ENCODE measurements at regions not wholly inside any gene's neighbourhood (a gene's known extent, or its start where the extent isn't known, plus 50 kb on each side); places are given as distances from the start of the nearest gene placed in this dataset.

DNA sequence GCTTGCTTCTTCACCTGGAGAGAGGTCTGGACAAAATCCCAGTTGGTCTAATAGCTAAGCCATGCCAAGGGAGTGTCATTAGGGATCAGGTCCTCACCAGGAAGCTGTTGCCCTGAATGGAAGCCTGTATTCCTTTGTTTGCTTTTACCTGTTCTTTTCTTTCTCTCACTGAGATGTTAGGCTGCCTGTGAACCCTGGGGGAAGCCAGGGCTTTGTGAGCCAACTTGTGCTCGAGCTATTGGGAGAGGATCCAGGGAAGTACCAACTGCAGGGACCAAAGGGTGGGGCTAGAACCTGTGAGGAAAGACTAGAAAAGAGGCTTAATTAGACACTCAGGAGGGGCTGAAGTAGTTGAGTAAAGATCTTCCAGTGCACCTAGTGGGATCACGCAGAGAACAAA lies 451.2 kb upstream of the TLE4 start:
- 58% methylated on average over 2 of the region's 2 CpGs for WGBS (ENCODE audit: insufficient coverage)
- Histone ChIP-seq H3K27ac (ENCODE audit: insufficient read depth in 1 of 2, low read depth in 1 of 2, low read length in 2 of 2, poor library complexity in 1 of 2, severe bottlenecking in 2 of 2) (no peak overlapping the region), H3K36me3 (ENCODE audit: control insufficient read depth in 4 of 4, insufficient read depth in 4 of 4, low read length in 3 of 4) (no peaks in the 10 kb centered on the region), H3K9me3 (ENCODE audit: control extremely low read depth in 1 of 5, control insufficient read depth in 4 of 5, insufficient read depth in 2 of 5, low read depth in 1 of 5, low read length in 4 of 5) (no peaks in the 10 kb centered on the region), H3K4me1 (ENCODE audit: control extremely low read depth in 1 of 4, control insufficient read depth in 4 of 4, insufficient read depth in 4 of 4, low read length in 3 of 4) (no peaks in the 10 kb centered on the region), H3K4me3 (ENCODE audit: control insufficient read depth in 1 of 7, extremely low read depth in 1 of 7, insufficient read depth in 4 of 7, low read depth in 2 of 7, low read length in 6 of 7) (no peak overlapping the region), H3K27me3 (replicated peaks in 2 of 5; ENCODE audit: control insufficient read depth in 4 of 5, insufficient read depth in 5 of 5, low read length in 4 of 5) (no peaks in the 10 kb centered on the region)
- DNase-seq, result no peak
- CTCF ChIA-PET, result no interaction called here
- POLR2A ChIA-PET, result interaction anchor here (0.6 kb wide), 1 partner anchor 147 kb away, joined by 3 read pairs; no protein-coding TSS in a partner anchor

DNA sequence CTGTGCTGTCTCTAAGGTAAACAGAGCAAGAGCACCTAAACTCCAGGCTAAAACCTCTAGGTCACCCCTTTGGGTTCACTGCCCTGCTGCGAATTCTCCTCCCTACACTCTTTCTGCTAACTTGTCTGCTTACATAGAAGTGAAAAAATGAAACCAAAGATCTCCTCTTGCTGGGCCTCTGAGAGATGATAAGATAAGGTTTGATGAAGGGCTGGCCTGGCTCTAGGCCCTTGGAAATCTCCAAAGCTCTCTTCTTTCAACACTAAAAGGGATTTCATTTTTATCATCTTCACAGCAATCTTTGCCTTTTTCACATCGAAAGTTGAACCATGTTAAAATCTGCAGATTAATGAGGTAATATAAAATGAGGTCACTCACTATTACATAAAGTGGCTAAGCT lies 450.8 kb upstream of the TLE4 start:
- Histone ChIP-seq H3K27ac (ENCODE audit: insufficient read depth in 1 of 2, low read depth in 1 of 2, low read length in 2 of 2, poor library complexity in 1 of 2, severe bottlenecking in 2 of 2) (no peak overlapping the region), H3K4me3 (ENCODE audit: control insufficient read depth in 1 of 7, extremely low read depth in 1 of 7, insufficient read depth in 4 of 7, low read depth in 2 of 7, low read length in 6 of 7) (no peak overlapping the region), H3K9me3 (ENCODE audit: control extremely low read depth in 1 of 5, control insufficient read depth in 4 of 5, insufficient read depth in 2 of 5, low read depth in 1 of 5, low read length in 4 of 5) (no peaks in the 10 kb centered on the region), H3K4me1 (ENCODE audit: control extremely low read depth in 1 of 4, control insufficient read depth in 4 of 4, insufficient read depth in 4 of 4, low read length in 3 of 4) (no peaks in the 10 kb centered on the region), H3K27me3 (replicated peaks in 2 of 5; ENCODE audit: control insufficient read depth in 4 of 5, insufficient read depth in 5 of 5, low read length in 4 of 5) (no peaks in the 10 kb centered on the region), H3K36me3 (ENCODE audit: control insufficient read depth in 4 of 4, insufficient read depth in 4 of 4, low read length in 3 of 4) (no peaks in the 10 kb centered on the region)
- DNase-seq, result no peak
- no CpG with 5 or more reads among the region's 2 CpGs for WGBS (ENCODE audit: insufficient coverage)
- ChIA-PET POLR2A (no interaction called here), CTCF (no interaction called here)

GRCh38 chr9:79123415-79123814 lies 448.4 kb upstream of the TLE4 start:
- H3K27me3 ChIP-seq (replicated peaks in 2 of 5; ENCODE audit: control insufficient read depth in 4 of 5, insufficient read depth in 5 of 5, low read length in 4 of 5), result no peaks in the 10 kb centered on the region
- WGBS (ENCODE audit: insufficient coverage), result 93% methylated on average over 3 of the region's 4 CpGs
- H3K9me3 ChIP-seq (ENCODE audit: control extremely low read depth in 1 of 5, control insufficient read depth in 4 of 5, insufficient read depth in 2 of 5, low read depth in 1 of 5, low read length in 4 of 5), result no peaks in the 10 kb centered on the region
- no peak overlapping the region for H3K27ac ChIP-seq (ENCODE audit: insufficient read depth in 1 of 2, low read depth in 1 of 2, low read length in 2 of 2, poor library complexity in 1 of 2, severe bottlenecking in 2 of 2)
- H3K36me3 ChIP-seq (ENCODE audit: control insufficient read depth in 4 of 4, insufficient read depth in 4 of 4, low read length in 3 of 4), result no peaks in the 10 kb centered on the region
- DNase-seq, result no peak
- CTCF ChIA-PET, result no interaction called here
- H3K4me1 ChIP-seq (ENCODE audit: control extremely low read depth in 1 of 4, control insufficient read depth in 4 of 4, insufficient read depth in 4 of 4, low read length in 3 of 4), result no peaks in the 10 kb centered on the region
- no peak overlapping the region for H3K4me3 ChIP-seq (ENCODE audit: control insufficient read depth in 1 of 7, extremely low read depth in 1 of 7, insufficient read depth in 4 of 7, low read depth in 2 of 7, low read length in 6 of 7)
- POLR2A ChIA-PET, result no interaction called here

- Histone ChIP-seq H3K9me3 (ENCODE audit: control extremely low read depth in 1 of 5, control insufficient read depth in 4 of 5, insufficient read depth in 2 of 5, low read depth in 1 of 5, low read length in 4 of 5) (no peaks in the 10 kb centered on the region), H3K4me1 (ENCODE audit: control extremely low read depth in 1 of 4, control insufficient read depth in 4 of 4, insufficient read depth in 4 of 4, low read length in 3 of 4) (no peaks in the 10 kb centered on the region), H3K27me3 (replicated peaks in 2 of 5; ENCODE audit: control insufficient read depth in 4 of 5, insufficient read depth in 5 of 5, low read length in 4 of 5) (no peaks in the 10 kb centered on the region), H3K36me3 (ENCODE audit: control insufficient read depth in 4 of 4, insufficient read depth in 4 of 4, low read length in 3 of 4) (no peaks in the 10 kb centered on the region), H3K27ac (ENCODE audit: insufficient read depth in 1 of 2, low read depth in 1 of 2, low read length in 2 of 2, poor library complexity in 1 of 2, severe bottlenecking in 2 of 2) (no peak overlapping the region), H3K4me3 (ENCODE audit: control insufficient read depth in 1 of 7, extremely low read depth in 1 of 7, insufficient read depth in 4 of 7, low read depth in 2 of 7, low read length in 6 of 7) (no peak overlapping the region)
- ChIA-PET POLR2A (no interaction called here), CTCF (interaction anchor here (0.9 to 3.8 kb wide), 2 partner anchors 11 to 528 kb away, joined by 3 to 16 read pairs; no protein-coding TSS in a partner anchor)
- WGBS (ENCODE audit: insufficient coverage), result 72% methylated on average over 3 of the region's 4 CpGs
- no peak for DNase-seq
These were observed 444.1 kb upstream of the TLE4 start for GRCh38 chr9:79127661-79128060.

DNA sequence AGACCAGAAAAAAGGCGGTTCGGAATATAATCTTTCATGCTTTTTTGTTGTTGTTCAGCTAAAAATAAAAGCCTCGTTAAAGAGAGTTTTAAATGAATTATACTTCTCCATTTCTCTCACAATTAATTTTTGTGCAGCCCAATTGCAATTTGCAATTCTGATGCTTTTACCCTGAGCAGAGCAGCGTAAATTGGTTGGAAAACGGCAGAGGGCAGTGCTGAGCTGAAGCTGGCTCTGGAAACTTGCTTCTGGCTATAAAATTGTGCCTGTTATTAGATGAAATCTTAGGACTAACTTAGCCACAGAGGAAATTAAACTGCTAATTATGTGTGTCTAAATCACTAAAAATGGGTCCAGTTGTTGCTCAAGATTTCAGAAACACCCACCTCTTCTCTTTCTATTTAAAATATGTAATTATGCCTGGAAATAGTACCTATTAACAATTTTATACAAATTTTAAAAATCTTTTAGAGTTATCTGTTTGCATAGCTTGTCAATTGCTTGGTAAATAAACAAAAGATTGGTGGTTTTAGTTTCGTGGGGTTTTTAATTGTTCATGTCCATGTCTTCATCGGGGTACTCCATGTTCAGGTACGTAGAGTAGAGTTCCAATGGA lies 441.8 kb upstream of the TLE4 start:
- no peaks in the 10 kb centered on the region for H3K4me1 ChIP-seq (ENCODE audit: control extremely low read depth in 1 of 4, control insufficient read depth in 4 of 4, insufficient read depth in 4 of 4, low read length in 3 of 4)
- H3K27ac ChIP-seq (ENCODE audit: insufficient read depth in 1 of 2, low read depth in 1 of 2, low read length in 2 of 2, poor library complexity in 1 of 2, severe bottlenecking in 2 of 2), result no peak overlapping the region
- no peaks in the 10 kb centered on the region for H3K27me3 ChIP-seq (replicated peaks in 2 of 5; ENCODE audit: control insufficient read depth in 4 of 5, insufficient read depth in 5 of 5, low read length in 4 of 5)
- no peaks in the 10 kb centered on the region for H3K9me3 ChIP-seq (ENCODE audit: control extremely low read depth in 1 of 5, control insufficient read depth in 4 of 5, insufficient read depth in 2 of 5, low read depth in 1 of 5, low read length in 4 of 5)
- ChIA-PET CTCF (interaction anchor here (0.6 to 3.8 kb wide), 10 partner anchors 9 to 1044 kb away, joined by 3 to 16 read pairs (median 3); no protein-coding TSS in a partner anchor), POLR2A (no interaction called here)
- WGBS (ENCODE audit: insufficient coverage), result 45% methylated on average over 4 of the region's 8 CpGs
- no peak overlapping the region for H3K4me3 ChIP-seq (ENCODE audit: control insufficient read depth in 1 of 7, extremely low read depth in 1 of 7, insufficient read depth in 4 of 7, low read depth in 2 of 7, low read length in 6 of 7)
- peak; percentile 28 to 69 (median 57) for DNase-seq
- H3K36me3 ChIP-seq (ENCODE audit: control insufficient read depth in 4 of 4, insufficient read depth in 4 of 4, low read length in 3 of 4), result no peaks in the 10 kb centered on the region

DNA sequence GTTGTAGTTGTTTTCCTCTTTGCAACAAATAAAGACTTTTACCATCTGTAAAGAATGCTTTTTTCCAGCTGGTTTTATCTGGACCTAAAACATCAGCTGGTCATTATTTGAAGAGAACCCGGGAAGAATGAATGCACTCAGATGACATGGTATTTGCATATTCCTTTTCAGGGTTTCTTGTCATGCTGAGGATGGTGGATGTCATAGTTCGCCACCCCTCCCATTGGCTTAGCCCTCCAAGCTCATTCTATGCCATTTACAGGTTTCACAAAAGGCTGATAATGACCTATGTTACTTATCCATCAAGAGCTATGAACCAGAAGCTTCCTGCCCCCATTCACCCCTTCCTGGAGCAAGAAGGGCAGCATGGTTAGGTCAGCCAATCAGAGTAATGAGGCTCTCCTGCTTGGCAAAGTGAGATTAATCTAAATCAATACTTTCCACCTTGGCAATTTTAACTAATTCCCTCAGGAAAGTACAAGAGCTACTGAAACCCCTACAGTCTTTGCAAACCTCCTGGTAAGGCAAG lies 440.5 kb upstream of the TLE4 start:
- WGBS (ENCODE audit: insufficient coverage), result 80% methylated on average over 2 of the region's 2 CpGs
- DNase-seq, result no peak
- Histone ChIP-seq H3K4me3 (ENCODE audit: control insufficient read depth in 1 of 7, extremely low read depth in 1 of 7, insufficient read depth in 4 of 7, low read depth in 2 of 7, low read length in 6 of 7) (no peak overlapping the region), H3K27me3 (replicated peaks in 2 of 5; ENCODE audit: control insufficient read depth in 4 of 5, insufficient read depth in 5 of 5, low read length in 4 of 5) (no peaks in the 10 kb centered on the region), H3K9me3 (ENCODE audit: control extremely low read depth in 1 of 5, control insufficient read depth in 4 of 5, insufficient read depth in 2 of 5, low read depth in 1 of 5, low read length in 4 of 5) (no peaks in the 10 kb centered on the region), H3K4me1 (ENCODE audit: control extremely low read depth in 1 of 4, control insufficient read depth in 4 of 4, insufficient read depth in 4 of 4, low read length in 3 of 4) (no peaks in the 10 kb centered on the region), H3K36me3 (ENCODE audit: control insufficient read depth in 4 of 4, insufficient read depth in 4 of 4, low read length in 3 of 4) (no peaks in the 10 kb centered on the region), H3K27ac (ENCODE audit: insufficient read depth in 1 of 2, low read depth in 1 of 2, low read length in 2 of 2, poor library complexity in 1 of 2, severe bottlenecking in 2 of 2) (no peak overlapping the region)
- ChIA-PET CTCF (interaction anchor here (0.6 to 1.2 kb wide), 4 partner anchors 14 to 689 kb away, joined by 3 to 4 read pairs (median 3); no protein-coding TSS in a partner anchor), POLR2A (no interaction called here)

DNA sequence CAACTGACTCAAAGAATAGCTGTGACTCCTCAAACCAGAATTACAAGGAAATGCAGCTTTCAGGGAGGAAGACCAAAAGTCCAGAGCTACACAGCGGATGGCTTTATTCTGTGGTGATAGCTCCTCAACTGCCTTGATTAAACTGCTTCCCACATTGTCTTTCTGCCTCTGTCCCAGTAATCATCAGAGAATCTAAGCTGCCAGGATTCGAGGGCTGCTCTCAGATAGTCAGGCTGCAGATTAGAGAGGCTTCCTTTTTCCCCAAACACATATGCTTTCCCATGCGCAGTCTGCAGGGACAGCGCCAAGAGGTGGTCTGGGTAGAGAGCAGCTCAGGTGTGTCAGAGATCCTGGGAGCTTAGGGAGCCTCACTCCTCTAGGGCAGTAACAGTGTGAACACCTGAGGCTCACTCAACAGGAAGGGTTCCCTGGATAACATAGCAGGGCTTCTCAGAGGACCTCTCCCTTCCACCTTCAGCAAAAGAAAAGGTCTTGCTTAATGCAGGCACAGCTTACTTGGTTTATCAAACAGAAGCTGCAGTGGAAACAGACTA lies 439.9 kb upstream of the TLE4 start:
- Histone ChIP-seq H3K4me3 (ENCODE audit: control insufficient read depth in 1 of 7, extremely low read depth in 1 of 7, insufficient read depth in 4 of 7, low read depth in 2 of 7, low read length in 6 of 7) (no peak overlapping the region), H3K27me3 (replicated peaks in 2 of 5; ENCODE audit: control insufficient read depth in 4 of 5, insufficient read depth in 5 of 5, low read length in 4 of 5) (no peaks in the 10 kb centered on the region), H3K9me3 (ENCODE audit: control extremely low read depth in 1 of 5, control insufficient read depth in 4 of 5, insufficient read depth in 2 of 5, low read depth in 1 of 5, low read length in 4 of 5) (no peaks in the 10 kb centered on the region), H3K36me3 (ENCODE audit: control insufficient read depth in 4 of 4, insufficient read depth in 4 of 4, low read length in 3 of 4) (no peaks in the 10 kb centered on the region), H3K4me1 (ENCODE audit: control extremely low read depth in 1 of 4, control insufficient read depth in 4 of 4, insufficient read depth in 4 of 4, low read length in 3 of 4) (no peaks in the 10 kb centered on the region), H3K27ac (ENCODE audit: insufficient read depth in 1 of 2, low read depth in 1 of 2, low read length in 2 of 2, poor library complexity in 1 of 2, severe bottlenecking in 2 of 2) (no peak overlapping the region)
- 95% methylated on average over 4 of the region's 4 CpGs for WGBS (ENCODE audit: insufficient coverage)
- DNase-seq, result no peak
- CTCF ChIA-PET, result interaction anchor here (1.0 to 1.2 kb wide), 3 partner anchors 14 to 690 kb away, joined by 3 to 4 read pairs (median 3); no protein-coding TSS in a partner anchor
- POLR2A ChIA-PET, result no interaction called here

Measured in common myeloid progenitor, CD34-positive (primary cell).